Prostate gland (tissue), 2 donors: ENCODE measurements at regions not wholly inside any gene's neighbourhood (a gene's known extent, or its start where the extent isn't known, plus 50 kb on each side); places are given as distances from the start of the nearest gene placed in this dataset.

Experiments
- DNase-seq: peaks from one replicate; pipeline ENCODE4 v3.0.0-alpha.2; 2019; ENCODE audit warnings: low spot score
- H3K27ac ChIP-seq, 2 donors: fragments of 200-600 bp; sonication (generic); 2 replicates each; pipeline ENCODE4 v1.5.1; 2017 to 2019
- H3K27me3 ChIP-seq: fragments of 200-600 bp; sonication (generic); replicated peaks from 2 replicates; pipeline ENCODE4 v1.5.1; 2019; ENCODE audit not compliant: insufficient read depth
- H3K36me3 ChIP-seq, 2 donors: fragments of 200-600 bp; sonication (generic); 1 replicate in 1 of 2; 2 replicates in 1 of 2; pipeline versions ENCODE4 v1.5.1 to v1.8.1; 2017 to 2019
- H3K4me1 ChIP-seq: fragments of 200-600 bp; sonication (generic); replicated peaks from 2 replicates; pipeline ENCODE4 v1.5.1; 2019
- H3K4me3 ChIP-seq, 2 donors: fragments of 200-600 bp; sonication (generic); 2 replicates each; pipeline ENCODE4 v1.5.1; 2017 to 2019
- H3K9me3 ChIP-seq: fragments of 200-600 bp; sonication (generic); 2 replicates; pipeline ENCODE4 v1.5.1; 2017
- POLR2A ChIP-seq: fragments of 450-650 bp; IDR thresholded peaks from one replicate; pipeline ENCODE4 v1.6.1; 2016; ENCODE audit warnings: antibody characterized with exemption, mild to moderate bottlenecking
- POLR2AphosphoS5 ChIP-seq: sonication (generic); formaldehyde crosslinking; IDR thresholded peaks from one replicate; pipeline ENCODE4 v1.6.1; 2017; ENCODE audit warnings: antibody characterized with exemption
- WGBS: methylation state at CpG from one replicate; pipeline ENCODE4 v1.1.5; 2018; 5-methylcytosine and 5-hydroxymethylcytosine counted together
- intact Hi-C: fragments of 100-400 bp; cut with DNase I; formaldehyde crosslinking; loops from one replicate; pipeline ENCODE4 v1.14.2; 2022
- TF ChIP-seq, protein P1 (sequence below), 4 experiments: fragments of 200-600 bp in 2 of 4; fragments of 450-650 bp in 2 of 4; sonication (generic) in 2 of 4; IDR thresholded peaks; 1 replicate in 3 of 4; 2 replicates in 1 of 4; pipeline ENCODE4 v1.5.1; 2016 to 2019; ENCODE audit warnings: antibody characterized with exemption in 4 of 4, mild to moderate bottlenecking in 2 of 4, moderate library complexity in 2 of 4

DNA sequence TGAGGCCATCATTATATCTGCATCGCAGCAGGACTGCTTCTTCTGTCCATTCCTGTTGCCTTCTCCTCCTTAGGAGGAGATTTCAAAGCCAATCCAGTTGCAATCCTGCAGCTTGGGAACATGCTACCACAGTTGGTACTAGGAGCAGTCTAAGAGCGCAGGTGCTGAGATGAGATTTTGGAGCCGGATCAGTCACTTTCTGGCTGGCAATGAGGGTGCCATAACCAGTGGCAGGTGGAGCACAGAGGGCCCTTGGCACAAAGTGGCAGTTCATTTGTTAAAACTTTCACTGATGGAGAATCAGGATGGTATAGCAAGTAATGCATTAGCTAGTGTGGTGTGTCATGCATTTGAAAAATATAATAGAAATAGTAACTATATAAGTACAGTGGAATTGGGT is 173.7 kb upstream of the ATP5MC3 start:
- WGBS, result 98% methylated on average over 3 of the region's 3 CpGs
- Histone ChIP-seq H3K4me3 (no peak overlapping the region), H3K9me3 (no peaks in the 10 kb centered on the region), H3K27ac (no peak overlapping the region), H3K4me1 (no peaks in the 10 kb centered on the region), H3K36me3 (no peaks in the 10 kb centered on the region), H3K27me3 (no peaks in the 10 kb centered on the region)
- TF ChIP-seq, protein P1, sequence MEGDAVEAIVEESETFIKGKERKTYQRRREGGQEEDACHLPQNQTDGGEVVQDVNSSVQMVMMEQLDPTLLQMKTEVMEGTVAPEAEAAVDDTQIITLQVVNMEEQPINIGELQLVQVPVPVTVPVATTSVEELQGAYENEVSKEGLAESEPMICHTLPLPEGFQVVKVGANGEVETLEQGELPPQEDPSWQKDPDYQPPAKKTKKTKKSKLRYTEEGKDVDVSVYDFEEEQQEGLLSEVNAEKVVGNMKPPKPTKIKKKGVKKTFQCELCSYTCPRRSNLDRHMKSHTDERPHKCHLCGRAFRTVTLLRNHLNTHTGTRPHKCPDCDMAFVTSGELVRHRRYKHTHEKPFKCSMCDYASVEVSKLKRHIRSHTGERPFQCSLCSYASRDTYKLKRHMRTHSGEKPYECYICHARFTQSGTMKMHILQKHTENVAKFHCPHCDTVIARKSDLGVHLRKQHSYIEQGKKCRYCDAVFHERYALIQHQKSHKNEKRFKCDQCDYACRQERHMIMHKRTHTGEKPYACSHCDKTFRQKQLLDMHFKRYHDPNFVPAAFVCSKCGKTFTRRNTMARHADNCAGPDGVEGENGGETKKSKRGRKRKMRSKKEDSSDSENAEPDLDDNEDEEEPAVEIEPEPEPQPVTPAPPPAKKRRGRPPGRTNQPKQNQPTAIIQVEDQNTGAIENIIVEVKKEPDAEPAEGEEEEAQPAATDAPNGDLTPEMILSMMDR (IDR thresholded peaks at IDR 0.05), result no peak
- TF ChIP-seq POLR2A (no peak), POLR2AphosphoS5 (no peak)
- DNase-seq, result no peak
- intact Hi-C loops, result no loop called here

DNA sequence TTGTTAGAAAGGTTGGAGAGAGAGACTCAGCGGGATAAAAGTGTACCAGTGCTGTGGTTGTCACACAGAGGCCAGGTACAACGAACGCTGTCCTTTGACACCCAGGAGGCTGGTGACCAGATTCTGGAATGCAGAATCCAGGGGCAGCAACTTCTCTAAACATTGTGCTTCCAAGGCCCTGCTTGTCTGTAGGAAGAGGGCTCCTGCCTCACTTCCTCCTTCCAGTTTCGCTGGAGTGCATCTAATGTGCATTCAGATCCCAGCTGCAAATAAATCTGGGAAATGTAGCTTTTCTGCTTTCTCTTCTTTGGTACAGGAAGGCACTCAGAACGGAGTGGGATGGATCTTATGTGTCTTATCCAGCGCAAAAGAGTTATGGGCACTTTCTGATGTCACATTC is 171.8 kb upstream of the ATP5MC3 start:
- no peaks in the 10 kb centered on the region for H3K27me3 ChIP-seq
- H3K4me1 ChIP-seq, result no peaks in the 10 kb centered on the region
- H3K9me3 ChIP-seq, result no peaks in the 10 kb centered on the region
- TF ChIP-seq POLR2A (no peak), POLR2AphosphoS5 (no peak)
- TF ChIP-seq, protein P1 (IDR thresholded peaks at IDR 0.05), result no peak
- no peak overlapping the region for H3K4me3 ChIP-seq
- H3K27ac ChIP-seq, result no peak overlapping the region
- intact Hi-C loops, result no loop called here
- no peaks in the 10 kb centered on the region for H3K36me3 ChIP-seq
- no peak for DNase-seq
- whole genome bisulfite sequencing, result 56% methylated on average over 6 of the region's 6 CpGs

DNA sequence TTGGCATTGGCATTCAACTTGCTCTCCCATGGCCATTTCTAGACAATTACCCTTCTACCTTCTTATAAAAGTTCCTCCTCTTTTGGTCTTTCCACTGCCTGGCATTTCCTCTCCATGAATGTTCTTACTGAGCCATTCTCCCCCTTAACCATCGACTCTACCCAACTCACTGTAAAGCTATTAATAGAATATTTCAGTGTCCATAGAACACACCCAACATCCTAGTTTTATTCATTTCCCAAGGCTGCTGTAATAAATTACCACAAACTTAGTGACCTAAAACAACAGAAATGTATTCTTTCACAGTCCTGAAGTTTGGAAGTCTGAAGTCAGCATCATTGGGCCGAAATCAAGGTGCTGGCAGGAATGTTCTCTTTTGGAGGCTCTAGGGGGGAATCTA is 170.0 kb upstream of the ATP5MC3 start:
- Histone ChIP-seq H3K27me3 (no peaks in the 10 kb centered on the region), H3K36me3 (no peaks in the 10 kb centered on the region), H3K9me3 (no peaks in the 10 kb centered on the region), H3K4me3 (no peak overlapping the region), H3K27ac (no peak overlapping the region), H3K4me1 (no peaks in the 10 kb centered on the region)
- no peak for TF ChIP-seq POLR2AphosphoS5
- TF ChIP-seq, protein P1 (IDR thresholded peaks at IDR 0.05), result no peak
- TF ChIP-seq POLR2A, result no peak
- WGBS, result 87% methylated on average over 2 of the region's 2 CpGs
- intact Hi-C loops, result no loop called here
- DNase-seq, result no peak

DNA sequence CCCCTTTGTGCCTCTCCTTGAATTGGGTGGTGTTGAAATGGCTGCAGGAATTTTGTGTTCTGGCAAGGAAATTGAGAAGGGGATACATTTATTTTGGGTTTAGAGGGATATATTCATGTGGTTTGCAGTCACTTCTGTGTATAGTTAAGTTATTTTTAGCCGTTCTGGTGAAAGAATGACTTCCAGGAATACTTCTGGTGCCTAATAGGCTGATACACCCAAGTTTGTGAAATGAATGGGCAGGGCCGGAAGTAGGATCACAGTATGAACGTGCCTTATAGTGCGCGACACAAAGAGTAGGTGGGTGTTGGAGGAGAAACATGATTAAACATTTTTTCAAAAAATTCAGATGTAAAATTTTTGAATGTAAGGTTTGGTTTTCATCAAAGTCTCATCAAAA is 168.6 kb upstream of the ATP5MC3 start:
- H3K27me3 ChIP-seq, result no peaks in the 10 kb centered on the region
- WGBS, result 88% methylated on average over 5 of the region's 5 CpGs
- TF ChIP-seq POLR2A (no peak), POLR2AphosphoS5 (no peak)
- TF ChIP-seq, protein P1 (IDR thresholded peaks at IDR 0.05), result no peak
- no peak overlapping the region for H3K4me3 ChIP-seq
- no peaks in the 10 kb centered on the region for H3K4me1 ChIP-seq
- no peaks in the 10 kb centered on the region for H3K9me3 ChIP-seq
- intact Hi-C loops, result no loop called here
- no peaks in the 10 kb centered on the region for H3K36me3 ChIP-seq
- no peak for DNase-seq
- H3K27ac ChIP-seq, result no peak overlapping the region

DNA sequence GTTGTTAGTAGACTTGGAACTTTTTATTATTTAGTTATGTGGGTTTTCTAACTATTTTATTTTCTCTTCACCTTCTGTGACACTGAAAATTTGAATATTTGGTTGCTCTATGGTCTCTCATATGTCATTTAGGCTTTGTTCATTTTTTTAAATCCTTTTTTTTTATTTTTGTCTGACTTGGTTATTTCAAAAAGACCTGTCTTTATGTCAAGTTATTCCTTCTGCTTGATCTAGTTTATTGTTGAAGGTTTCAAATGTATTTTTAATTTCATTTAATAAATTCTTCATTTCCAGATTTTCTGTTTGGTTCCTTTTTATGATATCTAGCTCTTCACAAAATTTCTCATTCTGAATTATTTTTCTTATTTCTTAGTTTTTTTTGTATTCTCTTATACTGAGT is 160.6 kb upstream of the ATP5MC3 start:
- Histone ChIP-seq H3K27ac (no peak overlapping the region), H3K4me3 (no peak overlapping the region), H3K9me3 (no peaks in the 10 kb centered on the region), H3K36me3 (no peaks in the 10 kb centered on the region), H3K27me3 (no peaks in the 10 kb centered on the region), H3K4me1 (no peaks in the 10 kb centered on the region)
- intact Hi-C loops, result no loop called here
- TF ChIP-seq, protein P1 (IDR thresholded peaks at IDR 0.05), result no peak
- TF ChIP-seq POLR2AphosphoS5, result no peak
- no peak for TF ChIP-seq POLR2A
- DNase-seq, result no peak
